ENCODE measurements at regions not wholly inside any gene's neighbourhood (a gene's known extent, or its start where the extent isn't known, plus 50 kb on each side); places are given as distances from the start of the nearest gene placed in this dataset.
A peak's percentile ranks its signal among the peaks of the same experiment; 100 is the strongest.
"Not testable (repeated sequence)": the region's sequence is repeated elsewhere in the genome, so short reads cannot be mapped to it uniquely, and the experiment has no call there.

DNA sequence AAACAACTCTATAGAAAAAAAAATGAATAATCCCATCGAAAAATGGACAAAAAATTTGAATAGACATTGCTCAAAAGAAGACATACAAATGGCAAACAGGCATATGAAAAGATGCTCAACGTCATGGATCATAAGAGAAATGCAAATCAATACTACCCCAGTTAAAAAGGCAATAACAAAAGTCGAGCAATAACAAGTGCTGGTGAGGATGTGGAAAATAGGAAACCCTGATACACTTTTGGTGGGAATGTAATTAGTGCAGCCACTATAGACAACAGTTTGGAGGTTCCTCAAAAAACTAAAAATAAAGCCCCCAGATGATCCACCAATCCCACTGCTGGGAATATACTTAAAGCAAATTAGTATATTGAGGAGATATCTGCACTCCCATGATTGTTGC lies 701.5 kb downstream of the NUP35 start:
- no peak for DNase-seq

GRCh38 chr2:183829931-183830330 lies 705.7 kb downstream of the NUP35 start:
- DNase-seq = no peak

- DNase-seq = no peak
These were observed 712.9 kb downstream of the NUP35 start for GRCh38 chr2:183837157-183837556.

GRCh38 chr2:183838295-183838694 lies 714.1 kb downstream of the NUP35 start:
- no peak for DNase-seq

GRCh38 chr2:183840061-183840584 lies 715.9 kb downstream of the NUP35 start:
- no peak for DNase-seq

DNA sequence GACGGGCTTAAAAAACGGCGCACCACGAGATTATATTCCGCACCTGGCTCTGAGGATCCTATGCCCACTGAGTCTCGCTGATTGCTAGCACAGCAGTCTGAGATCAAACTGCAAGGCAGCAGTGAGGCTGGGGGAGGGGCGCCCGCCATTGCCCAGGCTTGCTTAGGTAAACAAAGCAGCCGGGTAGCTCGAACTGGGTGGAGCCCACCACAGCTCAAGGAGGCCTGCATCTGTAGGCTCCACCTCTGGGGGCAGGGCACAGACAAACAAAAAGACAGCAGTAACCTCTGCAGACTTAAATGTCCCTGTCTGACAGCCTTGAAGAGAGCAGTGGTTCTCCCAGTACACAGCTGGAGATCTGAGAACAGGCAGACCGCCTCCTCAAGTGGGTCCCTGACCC lies 725.6 kb downstream of the NUP35 start:
- DNase-seq = not testable (repeated sequence)

GRCh38 chr2:183859129-183859528 lies 734.9 kb downstream of the NUP35 start:
- DNase-seq = no peak

DNA sequence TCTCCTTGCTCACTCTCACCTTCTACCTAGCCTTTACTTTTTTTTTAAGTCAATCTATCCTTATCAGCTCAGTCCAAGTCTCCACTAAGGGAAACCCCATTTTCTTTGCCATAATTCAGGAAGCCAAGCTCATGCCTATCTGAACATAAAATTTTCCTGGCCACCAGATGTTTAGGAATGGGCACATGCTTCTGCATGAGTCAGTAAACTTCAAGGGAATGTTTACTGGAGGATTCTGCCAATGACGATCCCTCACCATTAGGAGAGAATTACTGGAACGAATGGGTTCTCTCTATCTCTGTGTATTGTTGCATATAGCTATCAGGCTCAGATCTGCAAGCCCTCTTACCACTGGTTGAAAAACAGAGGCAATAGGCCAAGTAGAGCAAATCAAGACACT lies 731.7 kb upstream of the ZNF804A start:
- DNase-seq = no peak

- no peak for DNase-seq
These were observed 731.1 kb upstream of the ZNF804A start for GRCh38 chr2:183867206-183867605.

DNA sequence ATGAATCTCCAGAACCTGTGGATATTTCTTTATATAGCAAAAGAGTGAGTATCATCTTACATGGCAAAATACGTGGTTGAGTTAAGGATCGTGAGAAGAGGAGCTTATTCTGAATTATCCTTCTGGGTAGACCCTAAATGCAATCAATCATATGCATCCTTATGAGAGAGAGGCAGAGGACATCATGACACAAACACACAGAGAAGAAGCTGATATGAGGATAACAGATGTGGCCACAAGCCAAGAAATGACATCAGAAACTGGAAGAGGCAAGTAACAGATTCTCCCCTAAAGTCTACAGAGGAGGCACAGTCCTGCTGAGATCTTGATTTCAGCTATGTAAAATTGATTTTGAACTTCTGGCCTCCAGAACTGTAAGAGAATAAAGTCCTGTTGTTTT lies 730.2 kb upstream of the ZNF804A start:
- no peak for DNase-seq

- DNase-seq = peak; percentile 74
These were observed 729.6 kb upstream of the ZNF804A start for GRCh38 chr2:183868707-183869106.

DNA sequence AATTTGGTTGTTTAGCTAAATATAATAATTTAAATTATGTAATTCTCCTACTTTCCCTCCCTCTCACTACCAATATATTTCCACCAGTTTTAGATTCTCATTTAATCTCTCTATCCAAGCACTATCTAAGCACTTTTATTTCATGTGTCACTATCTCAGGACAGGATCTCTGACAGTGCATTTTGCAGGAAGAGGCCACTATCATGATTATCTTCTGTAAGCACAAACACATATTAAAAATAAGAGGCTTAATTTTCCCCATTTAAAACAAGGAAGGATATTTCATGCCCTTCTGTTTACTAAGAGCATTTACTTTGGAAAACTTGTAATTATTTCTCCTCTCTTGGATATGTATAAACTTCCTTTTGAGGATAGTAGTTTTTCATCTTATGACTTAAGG lies 726.2 kb upstream of the ZNF804A start:
- no peak for DNase-seq

DNA sequence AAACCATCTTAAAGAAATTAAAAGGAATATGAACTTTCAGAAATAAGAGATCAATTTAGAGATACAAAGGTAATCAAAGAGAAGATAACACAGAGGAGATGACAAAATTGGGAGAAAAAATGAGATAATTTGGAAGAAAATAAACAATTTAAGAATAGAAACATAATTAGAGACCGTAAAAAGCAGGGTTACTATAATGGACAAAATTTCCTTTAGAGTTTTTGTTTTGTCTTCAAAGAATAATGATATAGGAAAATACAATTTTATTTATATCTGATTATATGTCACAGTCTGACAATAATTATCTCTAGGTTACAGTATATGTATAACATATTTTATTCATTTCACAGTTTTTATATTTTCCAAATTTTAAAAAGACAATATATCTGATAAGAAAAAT lies 716.4 kb upstream of the ZNF804A start:
- no peak for DNase-seq

DNA sequence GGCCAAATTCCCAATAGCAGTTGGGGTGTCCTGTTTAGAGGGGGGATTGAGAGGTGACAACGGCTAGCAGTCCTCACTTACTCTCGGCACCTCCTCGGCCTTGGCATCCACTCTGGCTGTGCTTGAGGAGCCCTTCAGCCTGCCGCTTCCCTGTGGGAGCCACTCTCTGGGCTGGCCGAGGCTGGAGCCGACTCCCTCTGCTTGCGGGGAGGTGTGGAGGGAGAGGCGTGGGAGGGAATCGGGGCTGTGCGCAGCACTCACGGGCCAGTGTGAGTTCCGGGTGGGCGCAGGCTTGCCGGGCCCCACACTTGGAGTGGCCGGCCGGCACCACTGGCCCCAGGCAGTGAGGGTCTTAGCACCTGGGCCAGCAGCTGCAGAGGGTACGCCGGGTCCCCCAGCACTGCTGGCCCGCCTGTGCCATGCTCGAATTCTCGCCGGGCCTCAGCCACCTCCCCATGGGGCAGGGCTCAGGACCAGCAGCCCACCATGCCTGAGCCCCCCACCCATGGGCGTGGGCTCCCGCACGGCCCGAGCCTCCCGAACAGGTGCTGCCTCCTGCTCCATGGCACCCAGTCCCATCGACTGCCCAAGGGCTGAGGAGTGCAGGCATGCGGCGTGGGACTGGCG lies 705.9 kb upstream of the ZNF804A start:
- no peak for DNase-seq

GRCh38 chr2:183898641-183899040 lies 699.7 kb upstream of the ZNF804A start:
- DNase-seq = no peak

DNA sequence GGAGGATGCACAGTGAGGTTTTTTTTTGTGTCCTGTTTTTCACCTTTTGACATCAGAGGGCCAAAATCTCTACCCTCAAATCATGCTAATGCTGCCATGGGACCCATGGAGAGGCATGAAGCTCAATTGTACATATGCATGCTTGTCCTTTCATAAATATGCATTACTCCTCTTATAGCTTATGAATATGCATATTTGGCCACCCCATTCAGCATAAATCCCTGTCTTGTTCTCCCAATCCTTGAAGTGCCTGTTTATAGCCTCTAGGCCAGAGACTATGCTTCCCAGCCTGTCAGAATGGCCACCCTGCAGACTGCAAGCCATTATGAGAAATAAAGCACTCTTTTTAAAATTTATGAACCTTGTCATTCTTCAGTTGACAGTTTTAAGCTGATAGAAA lies 696.4 kb upstream of the ZNF804A start:
- DNase-seq = no peak

DNA sequence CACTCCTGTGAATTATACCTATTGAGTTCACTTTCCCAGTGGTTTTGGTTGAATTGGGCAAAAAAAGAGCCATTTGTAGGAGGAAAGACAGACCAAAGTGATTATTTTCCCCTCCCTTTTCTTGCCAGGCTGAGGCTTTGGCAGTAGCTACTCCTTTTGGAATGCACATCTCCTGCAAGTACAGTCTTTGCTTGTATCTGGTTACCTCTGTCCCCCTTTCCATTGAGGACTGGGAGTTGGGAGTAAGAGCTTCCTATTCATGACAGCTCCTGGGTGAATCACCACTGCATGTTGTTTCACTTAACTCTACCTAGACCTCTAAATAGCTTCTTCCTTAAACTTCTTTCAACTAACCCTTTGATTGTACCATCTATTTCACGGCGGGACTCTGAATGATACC lies 695.3 kb upstream of the ZNF804A start:
- DNase-seq = no peak

DNA sequence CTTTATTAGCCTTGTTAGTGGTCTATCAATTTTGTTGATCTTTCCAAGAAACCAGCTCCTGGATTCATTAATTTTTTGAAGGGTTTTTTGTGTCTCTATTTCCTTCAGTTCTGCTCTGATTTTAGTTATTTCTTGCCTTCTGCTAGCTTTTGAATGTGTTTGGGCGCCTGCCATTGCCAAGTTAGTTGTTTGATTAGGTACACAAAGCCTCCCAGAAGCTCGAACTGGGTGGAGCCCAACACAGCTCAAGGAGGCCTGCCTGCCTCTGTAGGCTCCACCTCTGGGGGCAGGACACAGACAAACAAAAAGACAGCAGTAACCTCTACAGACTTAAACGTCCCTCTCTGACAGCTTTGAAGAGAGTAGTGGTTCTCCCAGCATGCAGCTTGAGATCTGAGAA lies 682.3 kb upstream of the ZNF804A start:
- not testable (repeated sequence) for DNase-seq

DNA sequence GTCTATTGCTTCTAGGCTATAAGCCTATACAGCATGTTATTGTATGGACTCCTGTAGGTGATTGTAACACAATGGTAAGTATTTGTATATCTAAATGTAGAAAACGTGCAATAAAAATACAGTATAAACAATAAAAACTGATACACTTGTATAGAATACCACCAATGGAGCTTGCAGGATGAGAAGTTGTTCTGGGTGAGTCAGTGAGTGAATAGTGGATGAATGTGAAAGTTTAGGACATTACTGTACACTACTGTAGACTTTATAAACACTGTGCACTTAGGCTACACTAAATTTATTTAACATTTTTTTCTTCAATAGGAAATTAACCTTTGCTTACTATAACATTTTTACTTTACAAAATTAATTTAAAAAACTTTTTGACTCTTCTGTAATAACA lies 679.2 kb upstream of the ZNF804A start:
- no peak for DNase-seq

DNA sequence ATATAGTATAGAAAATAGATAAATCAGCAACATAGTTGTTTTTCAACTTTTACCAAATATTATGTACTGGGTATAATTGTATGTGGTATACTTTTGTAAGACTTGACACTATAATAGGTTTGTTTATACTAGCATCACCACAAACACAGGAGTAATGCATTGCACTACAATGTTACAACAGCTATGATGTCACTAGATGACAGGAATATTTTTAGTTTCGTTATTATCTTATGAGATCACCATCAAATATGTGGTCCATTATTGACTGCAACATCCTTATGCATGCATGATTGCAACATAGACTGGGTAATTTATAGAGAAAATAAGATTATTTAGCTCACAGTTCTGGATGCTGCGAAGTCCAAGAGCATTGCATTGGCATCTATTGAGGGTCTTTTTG lies 678.4 kb upstream of the ZNF804A start:
- DNase-seq = no peak

DNA sequence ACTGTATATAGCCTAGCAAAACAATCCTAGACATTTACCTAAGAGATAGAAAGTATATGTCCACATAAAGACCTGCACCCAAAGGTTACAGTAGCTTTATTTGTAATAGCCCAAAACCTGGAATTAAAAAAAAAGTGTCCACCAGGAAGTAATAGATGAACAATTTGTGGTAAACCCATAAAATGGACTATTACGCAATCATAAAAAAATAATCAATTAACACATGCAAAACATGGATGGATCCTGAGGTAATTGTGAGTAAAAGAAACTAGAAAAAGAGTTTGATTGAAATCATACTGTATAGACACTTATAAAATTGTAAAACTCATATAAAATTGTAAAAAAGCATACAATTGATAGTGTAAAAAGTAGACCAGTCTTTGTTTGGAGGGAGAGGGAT lies 673.0 kb upstream of the ZNF804A start:
- no peak for DNase-seq

GRCh38 chr2:183926433-183926832 lies 671.9 kb upstream of the ZNF804A start:
- no peak for DNase-seq

DNA sequence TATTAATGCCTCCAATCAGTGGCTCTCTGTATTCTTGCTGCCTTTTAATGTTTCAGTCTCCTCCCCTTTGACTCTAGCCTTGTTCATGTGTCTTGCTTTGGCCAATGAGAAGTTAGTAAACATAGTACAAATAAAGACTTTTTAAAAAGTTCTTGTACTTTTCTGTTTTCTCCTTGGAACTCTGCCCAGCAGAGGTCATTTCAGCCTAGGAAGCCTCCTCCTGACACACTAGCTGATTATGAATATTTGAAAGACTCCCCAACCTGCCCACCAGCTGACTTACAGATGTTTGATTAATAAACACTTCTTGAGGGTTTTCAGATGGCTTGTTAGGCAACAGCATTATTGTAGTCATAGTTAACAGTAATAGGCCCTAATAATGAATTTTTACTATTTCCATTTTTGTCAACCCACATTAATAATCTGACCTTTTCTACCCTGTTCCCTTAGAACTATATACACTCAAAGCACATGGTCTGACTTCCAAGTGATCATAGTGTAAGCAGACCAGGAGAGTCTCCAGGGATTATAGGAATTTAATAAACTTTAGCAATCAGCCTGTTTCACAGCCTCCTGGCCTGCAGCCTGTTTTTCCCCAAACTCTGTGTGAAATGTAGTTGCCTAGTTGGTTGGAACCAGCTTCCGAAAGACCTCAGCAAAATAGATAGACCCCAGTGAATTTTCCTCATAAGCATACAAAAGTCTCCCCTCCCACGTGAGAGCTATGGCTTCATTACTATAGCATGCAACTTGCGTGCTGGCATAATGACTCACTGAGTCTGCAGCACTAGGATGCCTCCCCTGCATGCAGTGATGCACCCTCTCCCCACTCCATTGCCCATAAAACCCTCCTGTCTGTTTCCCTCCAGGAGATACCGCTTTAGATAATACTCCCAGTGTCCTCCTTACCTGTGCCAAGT lies 670.7 kb upstream of the ZNF804A start:
- no peak for DNase-seq

DNA sequence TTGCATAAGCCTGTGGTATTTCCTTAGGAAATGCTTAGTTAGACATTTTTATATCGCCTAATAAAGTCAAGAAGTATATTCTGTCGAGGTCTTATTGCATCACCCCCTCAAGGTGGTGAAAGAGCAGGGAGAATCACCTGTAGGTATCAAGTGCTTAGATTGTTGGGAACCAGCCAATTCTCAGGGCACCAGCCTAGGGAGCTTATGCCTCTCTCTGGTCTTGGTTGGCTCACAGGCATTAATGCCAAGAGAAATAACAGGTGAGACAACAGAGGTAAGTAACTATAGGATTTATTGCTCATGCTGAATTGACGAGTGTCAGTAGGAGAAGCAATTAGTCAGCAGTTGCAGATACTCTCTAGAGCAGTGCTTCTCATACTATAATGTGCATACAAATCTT lies 663.3 kb upstream of the ZNF804A start:
- no peak for DNase-seq

Data from kidney glomerular epithelial cell (primary cell).